HEK293T (cell line): ENCODE measurements at regions not wholly inside any gene's neighbourhood (a gene's known extent, or its start where the extent isn't known, plus 50 kb on each side); places are given as distances from the start of the nearest gene placed in this dataset.

ENCODE experiments used
- ARNT ChIP-seq: fragments of 450-650 bp; IDR thresholded peaks from 2 replicates; pipeline ENCODE4 v1.6.1; 2017; ENCODE audit warnings: mild to moderate bottlenecking
- BHLHE40 ChIP-seq: fragments of 450-650 bp; IDR thresholded peaks from 2 replicates; pipeline ENCODE4 v1.6.1; 2016; ENCODE audit warnings: mild to moderate bottlenecking, moderate library complexity, borderline replicate concordance
- FOXA1 ChIP-seq: fragments of 450-650 bp; IDR thresholded peaks from 2 replicates; pipeline ENCODE4 v1.6.1; 2016; ENCODE audit warnings: mild to moderate bottlenecking
- FOXK2 ChIP-seq: fragments of 450-650 bp; IDR thresholded peaks from 2 replicates; pipeline ENCODE4 v1.6.1; 2016; ENCODE audit warnings: mild to moderate bottlenecking
- L3MBTL2 ChIP-seq: fragments of 450-650 bp; conservative IDR thresholded peaks from 2 replicates; pipeline ENCODE4 v1.6.1; 2016; ENCODE audit warnings: mild to moderate bottlenecking
- LEF1 ChIP-seq: fragments of 450-650 bp; IDR thresholded peaks from 2 replicates; pipeline ENCODE4 v1.6.1; 2017; ENCODE audit warnings: mild to moderate bottlenecking, borderline replicate concordance
- NFRKB ChIP-seq: fragments of 450-650 bp; IDR thresholded peaks from 2 replicates; pipeline ENCODE4 v1.6.1; 2016; ENCODE audit warnings: mild to moderate bottlenecking, moderate library complexity
- PKNOX1 ChIP-seq: fragments of 450-650 bp; IDR thresholded peaks from 2 replicates; pipeline ENCODE4 v1.6.1; 2016
- SP1 ChIP-seq: fragments of 450-650 bp; IDR thresholded peaks from 2 replicates; pipeline ENCODE4 v1.6.1; 2017
- SUZ12 ChIP-seq: fragments of 450-650 bp; IDR thresholded peaks from 2 replicates; pipeline ENCODE4 v1.6.1; 2016; ENCODE audit warnings: mild to moderate bottlenecking
- TARDBP ChIP-seq: fragments of 450-650 bp; IDR thresholded peaks from 2 replicates; pipeline ENCODE4 v1.6.1; 2016
- ZNF384 ChIP-seq: fragments of 450-650 bp; IDR thresholded peaks from 2 replicates; pipeline ENCODE4 v1.6.1; 2016

GRCh38 chr4:127580891-127581290 lies 51.9 kb upstream of the INTU start:
- no peak for TF ChIP-seq L3MBTL2
- TF ChIP-seq SP1: no peak
- TF ChIP-seq LEF1: no peak
- no peak for TF ChIP-seq SUZ12
- no peak for TF ChIP-seq BHLHE40
- TF ChIP-seq PKNOX1: no peak
- no peak for TF ChIP-seq FOXA1
- TF ChIP-seq ZNF384: no peak
- TF ChIP-seq NFRKB: no peak
- no peak for TF ChIP-seq TARDBP
- TF ChIP-seq ARNT: no peak
- TF ChIP-seq FOXK2: no peak
